HG02970 (cell line): ENCODE measurements at regions not wholly inside any gene's neighbourhood (a gene's known extent, or its start where the extent isn't known, plus 50 kb on each side); places are given as distances from the start of the nearest gene placed in this dataset.
"Not testable (repeated sequence)": the region's sequence is repeated elsewhere in the genome, so short reads cannot be mapped to it uniquely, and the experiment has no call there.

Experiments
- ATAC-seq: cut with Tn5 transposase; IDR thresholded peaks from one replicate; pipeline ENCODE4 v1.9.1; 2021; ENCODE audit warnings: mild to moderate bottlenecking, moderate library complexity, moderate number of reproducible peaks; ENCODE audit not compliant: unreplicated experiment, low FRiP score

DNA sequence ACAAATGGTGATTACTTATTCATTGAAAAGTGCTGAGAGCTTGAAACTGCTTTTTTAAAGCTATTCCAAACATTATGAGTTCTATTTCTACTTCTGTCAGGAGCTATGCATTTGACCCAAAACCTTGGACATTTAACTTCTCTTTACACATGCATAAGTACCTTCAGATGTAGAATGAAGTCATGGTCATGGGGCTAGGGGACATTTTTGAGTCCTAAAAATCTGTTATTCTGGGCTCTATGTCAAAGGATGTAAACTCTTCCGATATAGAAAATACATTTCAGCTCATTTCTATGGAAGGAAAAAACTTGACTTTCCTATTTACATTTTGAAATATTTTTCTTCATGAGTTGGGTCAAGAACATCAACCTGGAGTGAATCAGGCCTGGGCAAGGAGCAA is 179.5 kb upstream of the CXCL12 start:
- no peak for ATAC-seq

DNA sequence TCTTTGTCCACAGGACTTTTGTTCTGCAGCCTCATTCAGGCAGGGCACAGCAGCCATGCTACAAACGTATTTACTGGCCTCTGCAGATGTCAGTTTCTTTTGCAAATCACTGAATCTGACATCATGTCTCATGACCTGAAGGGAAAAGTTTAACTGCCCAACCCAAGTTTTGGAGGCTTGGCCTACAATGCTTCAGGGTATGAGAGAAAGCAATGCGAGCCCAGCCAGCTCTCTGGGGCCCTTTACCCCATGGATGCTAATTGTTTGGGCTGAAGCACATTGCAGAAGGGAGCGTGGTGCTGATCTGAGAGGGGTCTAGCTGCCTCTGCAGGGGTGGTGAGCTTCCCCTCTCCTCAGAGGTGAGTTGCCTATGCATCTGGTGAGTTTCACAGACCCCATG is 179.9 kb upstream of the CXCL12 start:
- no peak for ATAC-seq

DNA sequence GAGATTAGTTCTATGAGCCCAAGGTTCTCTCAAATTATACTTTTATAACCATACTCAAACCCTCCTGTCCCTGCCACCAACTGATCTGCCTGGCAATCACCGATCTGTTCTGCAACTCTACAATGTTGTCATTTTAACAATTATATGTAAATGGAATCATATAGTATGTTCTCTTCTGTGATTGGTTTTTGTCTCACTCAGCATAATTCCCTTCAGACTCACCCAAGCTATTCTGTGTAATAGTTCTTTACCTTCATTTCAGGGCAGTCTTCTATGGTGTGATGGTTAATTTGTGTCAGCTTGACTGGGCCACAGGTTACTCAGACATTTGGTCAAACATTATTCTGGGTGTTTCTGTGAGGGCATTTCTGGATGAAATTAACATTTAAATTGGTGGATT is 181.9 kb upstream of the CXCL12 start:
- ATAC-seq: no peak

DNA sequence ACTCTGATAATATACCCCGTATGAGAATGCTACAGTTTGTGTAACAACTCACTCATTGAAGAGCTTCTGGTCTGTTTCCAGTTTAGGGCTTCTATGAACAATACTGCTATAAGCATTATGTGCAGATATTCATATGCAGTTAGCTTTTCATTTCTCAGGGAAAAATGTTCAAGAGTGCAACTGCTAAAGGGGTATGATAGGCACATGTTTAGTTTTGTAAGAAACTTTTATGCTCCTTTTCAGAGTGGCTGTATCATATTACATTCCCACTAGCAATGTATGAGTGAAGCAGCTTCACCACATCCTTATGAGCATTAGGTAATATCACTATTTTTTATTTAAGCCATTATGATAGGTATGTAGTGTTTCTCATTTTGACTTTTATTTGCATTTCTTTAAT is 182.6 kb upstream of the CXCL12 start:
- ATAC-seq: no peak

DNA sequence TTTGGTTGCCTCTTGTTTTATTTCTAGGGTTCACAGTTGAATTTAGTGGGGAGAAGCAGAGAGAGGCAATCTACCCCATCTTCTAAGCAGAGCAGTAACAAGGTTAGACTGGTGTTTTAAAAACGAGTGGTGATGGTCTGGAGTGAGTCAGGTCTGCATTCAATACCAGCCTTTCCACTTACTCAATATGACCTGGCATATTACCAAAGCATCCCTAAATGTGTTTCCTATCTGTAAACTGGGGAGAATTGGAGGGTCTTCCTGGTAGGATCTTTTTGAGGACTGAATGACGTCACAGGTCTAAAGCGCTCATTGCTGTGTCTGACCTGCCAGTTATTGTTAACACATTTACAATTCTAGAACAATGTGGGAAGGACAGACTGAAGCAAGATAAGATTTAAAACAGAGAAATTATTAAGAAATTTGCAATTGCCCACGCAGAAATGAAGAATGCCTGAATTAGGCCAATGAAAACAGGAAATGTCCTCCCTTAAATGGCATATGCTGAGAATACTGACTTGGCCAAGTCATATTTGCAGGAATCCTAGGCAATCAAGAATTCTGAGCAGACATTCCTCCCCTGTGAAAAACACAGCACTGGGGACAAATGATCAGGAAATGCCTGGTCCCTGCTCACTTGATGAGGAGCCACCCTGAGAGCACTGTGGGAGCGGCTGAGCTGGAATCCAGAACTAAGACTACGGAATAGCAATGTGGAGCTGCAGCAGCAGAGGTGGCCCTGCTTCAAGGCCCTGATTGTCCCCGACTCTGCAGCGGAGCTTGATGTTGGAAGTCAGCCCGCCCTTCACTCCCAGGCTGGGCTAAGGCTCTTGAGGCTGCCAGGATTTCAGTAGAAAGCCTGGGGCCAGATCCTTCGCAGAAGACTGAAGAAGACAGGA is 184.5 kb upstream of the CXCL12 start:
- ATAC-seq: no peak

DNA sequence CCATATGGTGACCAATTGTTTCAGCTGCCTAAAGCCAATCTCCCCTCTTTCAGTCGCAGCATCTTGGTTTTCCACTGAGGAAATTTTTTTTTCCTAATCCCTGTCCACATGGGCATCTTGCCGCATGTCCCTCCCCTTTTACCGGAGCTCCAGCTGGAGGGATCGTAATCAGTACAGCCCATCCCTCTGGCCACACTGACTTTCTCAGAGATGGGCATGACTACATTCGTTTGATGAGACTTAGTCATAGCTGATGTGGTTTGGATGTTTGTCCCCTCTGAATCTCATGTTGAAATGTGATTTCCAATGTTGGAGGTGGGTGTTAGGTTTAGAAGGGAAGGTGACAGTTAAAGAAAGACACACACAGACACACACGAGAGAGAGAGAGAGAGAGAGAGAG is 186.8 kb upstream of the CXCL12 start:
- ATAC-seq: no peak

DNA sequence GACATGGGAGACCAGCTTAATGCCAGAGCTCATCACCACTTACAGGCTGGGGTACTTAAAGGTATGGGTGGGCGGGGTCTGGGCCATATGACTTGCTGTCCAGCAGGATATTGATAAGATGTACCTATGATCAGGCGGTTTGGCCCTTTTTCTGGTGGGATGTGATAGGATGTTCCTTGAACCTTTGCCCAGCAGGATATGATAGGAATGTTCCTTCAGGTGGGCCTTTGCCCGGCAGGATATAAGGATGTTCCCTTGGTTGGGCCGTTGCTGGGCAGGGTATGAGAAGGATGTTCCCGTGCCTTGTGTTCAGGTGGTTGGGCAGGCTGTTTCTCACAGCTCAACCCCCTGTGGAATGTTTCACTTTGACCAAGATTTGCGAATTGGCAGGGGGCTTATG is 187.2 kb upstream of the CXCL12 start:
- no peak for ATAC-seq

DNA sequence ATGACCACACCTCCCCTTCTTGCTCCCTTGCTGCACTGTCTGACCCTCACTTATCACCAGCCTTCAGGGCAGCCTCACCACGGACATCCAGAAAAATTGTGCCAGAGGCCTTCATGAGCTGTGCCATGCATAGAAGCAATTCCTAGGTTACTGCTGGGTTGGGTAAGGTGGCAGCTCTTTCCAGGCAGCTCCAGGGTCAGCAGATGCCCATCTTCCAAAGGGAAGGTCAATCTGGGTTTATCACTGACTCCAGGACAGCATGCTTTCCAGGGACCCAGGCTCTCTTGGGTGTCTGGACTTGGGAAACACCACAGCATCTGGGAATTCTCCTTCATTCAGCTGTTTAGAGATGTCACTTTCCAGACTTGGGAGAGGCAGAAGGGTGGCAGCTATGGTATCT is 188.9 kb upstream of the CXCL12 start:
- ATAC-seq: no peak

DNA sequence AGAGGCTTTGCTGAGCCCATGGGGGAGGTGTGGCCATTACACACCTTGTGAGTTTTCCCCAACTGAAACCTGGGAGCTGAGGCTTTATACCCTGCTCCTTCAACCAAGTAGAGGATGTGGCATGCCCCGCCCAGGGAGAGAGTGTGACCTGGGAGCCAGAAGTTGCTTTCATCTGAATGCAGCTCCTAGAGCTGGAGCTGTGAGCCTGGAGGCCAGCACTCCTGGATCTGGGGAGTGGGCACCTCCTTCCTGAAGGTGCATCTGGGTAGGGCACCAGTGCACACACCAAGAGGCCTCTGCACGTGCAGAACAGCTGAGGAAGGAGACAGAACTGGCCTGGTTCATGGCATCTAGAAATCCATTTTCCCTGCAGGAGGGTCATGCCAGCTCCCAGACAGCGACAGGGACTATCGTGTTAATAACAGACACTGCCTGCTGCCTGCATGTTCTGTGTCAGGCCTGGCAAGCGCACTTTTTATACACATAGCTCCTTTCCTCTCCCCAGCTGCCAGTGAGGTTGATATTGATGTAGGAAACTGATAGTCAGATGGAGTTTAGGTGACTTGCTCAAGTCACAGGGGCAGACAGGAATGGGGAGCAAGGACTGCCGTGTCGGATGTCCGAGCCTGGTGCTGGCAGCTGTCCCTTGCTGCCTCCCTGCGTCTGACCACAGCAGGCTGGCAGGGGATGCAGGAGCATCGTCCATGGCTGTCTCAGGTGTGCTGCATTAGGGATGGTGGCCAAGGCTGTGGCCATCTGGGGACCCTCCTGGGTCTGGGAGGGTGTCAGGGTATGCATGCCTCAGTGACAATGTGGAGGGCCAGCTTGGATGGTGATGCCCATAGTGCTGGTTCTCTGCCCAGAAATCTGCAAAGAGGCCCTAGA is 189.9 kb upstream of the CXCL12 start:
- no peak for ATAC-seq

DNA sequence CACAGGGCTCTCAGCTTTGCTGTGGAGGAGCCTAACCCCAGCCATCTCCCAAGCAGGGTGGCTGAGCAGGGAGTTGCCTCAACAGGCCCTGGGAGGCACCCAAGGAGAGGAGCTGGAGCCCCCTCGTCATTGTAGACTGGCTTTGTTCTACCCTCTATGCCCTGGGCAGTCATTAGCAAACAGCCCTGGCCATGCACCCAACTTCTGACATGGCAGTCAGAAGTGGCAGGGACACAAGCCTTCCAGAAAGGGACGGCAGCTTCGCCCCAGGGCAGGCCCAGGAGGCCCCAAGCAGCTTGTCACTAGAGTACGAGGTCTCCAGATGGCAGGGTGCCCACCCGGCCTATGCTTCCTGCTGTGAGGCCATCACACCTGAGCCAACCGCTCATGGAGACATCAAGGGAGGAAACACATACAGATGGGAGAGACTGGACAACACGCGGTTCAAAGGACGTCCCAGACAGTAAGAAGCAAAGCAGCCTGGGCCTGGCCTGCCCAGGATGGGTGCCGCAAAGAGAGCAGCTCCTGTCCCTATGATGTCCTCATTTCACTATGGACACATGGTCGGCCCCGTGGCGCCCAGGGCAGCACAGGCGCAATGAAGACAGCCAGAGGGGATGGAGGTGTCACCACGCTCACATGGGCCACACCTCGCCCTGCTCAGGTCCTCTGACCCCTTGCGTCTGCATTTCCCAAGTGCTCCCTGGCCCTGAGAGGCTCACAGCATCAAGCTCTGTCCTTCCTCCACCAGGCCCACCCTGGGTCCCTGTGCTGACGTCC is 190.9 kb upstream of the CXCL12 start:
- no peak for ATAC-seq

DNA sequence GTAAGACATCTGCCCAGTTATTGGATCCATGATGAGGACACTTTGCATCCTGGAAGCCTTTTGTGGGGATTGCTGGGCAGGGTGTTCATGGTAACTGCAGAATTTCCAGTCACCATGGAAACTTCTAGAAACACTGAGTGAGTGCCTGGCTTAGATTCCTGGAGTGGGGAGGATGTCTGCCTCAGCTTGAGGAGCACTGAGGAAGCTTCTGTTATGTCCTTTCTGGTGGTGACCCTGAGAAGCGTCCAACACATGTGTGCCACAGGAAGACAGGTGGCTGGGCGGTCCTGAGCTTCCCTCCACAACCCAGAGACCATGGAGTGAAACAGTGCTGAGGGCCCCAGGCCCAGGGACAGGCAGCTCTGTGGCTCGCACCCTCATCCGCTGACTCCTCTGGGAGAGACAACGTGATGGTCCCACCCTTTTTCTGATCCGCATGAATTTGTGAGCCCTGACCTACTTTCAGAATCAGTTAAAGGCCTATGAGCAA is 191.8 kb upstream of the CXCL12 start:
- no peak for ATAC-seq

DNA sequence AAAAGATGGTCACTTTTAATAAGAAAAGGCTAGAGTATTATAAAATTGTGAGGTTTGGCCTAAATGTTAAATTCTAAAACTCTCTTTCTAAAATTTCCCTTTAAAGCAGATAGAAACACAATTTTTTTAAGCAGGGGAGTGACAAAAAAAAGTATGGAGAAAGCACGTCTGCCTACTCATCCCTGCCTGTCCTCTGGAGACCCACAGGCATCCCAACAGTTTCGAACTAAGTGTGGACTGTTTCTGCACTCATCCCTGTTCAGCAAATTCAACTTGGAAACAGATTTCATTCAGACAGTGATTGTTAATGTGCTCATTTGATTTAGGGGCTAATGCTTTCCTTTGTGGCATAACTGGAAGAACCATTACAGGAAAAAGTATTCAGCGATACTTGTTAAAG is 192.6 kb upstream of the CXCL12 start:
- ATAC-seq: no peak

DNA sequence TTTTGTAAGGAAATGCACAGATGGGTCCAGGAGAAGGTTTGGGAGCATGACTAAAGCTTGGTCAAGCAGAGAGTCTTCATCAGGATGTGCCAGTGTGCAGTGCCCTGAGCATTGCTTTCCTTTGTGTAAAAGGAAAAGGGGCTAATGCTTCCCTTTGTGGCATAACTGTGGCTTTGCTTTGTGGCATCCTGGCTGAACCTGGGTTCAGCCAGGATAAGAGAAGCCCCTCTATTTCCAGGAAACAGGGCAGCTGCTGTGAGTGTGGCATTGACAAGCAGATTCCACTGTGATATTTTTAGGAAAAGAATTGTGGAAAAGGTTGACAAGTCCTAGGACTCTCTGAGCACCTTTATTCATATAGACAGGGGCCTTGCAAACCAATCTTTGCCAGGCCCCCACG is 193.4 kb upstream of the CXCL12 start:
- no peak for ATAC-seq

DNA sequence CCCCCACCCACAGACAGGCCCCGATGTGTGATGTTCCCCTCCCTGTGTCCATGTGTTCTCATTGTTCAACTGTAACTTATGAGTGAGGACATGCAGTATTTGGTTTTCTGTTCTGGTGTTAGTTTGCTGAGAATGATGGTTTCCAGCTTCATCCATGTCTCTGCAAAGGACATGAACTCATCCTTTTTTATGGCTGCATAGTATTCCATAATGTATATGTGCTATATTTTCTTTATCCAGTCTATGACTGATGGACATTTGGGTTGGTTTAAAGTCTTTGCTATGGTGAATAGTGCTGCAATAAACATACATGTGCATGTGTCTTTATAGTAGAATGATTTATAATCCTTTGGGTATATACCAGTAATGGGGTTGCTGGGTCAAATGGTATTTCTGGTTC is 194.1 kb upstream of the CXCL12 start:
- not testable (repeated sequence) for ATAC-seq

DNA sequence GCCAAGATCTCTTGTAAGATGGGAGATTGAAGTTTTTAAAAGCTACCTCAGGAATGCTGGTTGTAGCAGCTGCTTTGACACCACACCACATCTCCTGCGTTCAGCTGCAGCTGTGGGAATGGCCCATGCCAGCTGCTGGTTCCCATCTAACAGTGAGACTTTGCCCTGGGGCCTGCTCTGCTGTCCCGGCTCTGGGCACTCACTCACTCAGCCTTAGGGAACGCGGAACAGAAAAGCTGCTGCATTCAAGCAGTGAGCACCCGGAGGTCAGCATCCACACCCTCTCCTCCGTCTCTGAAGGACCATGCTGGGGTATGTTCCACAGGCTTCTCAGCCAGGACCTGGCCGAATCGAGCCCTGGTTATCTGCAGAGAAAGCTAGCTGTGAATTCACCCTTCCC is 197.1 kb upstream of the CXCL12 start:
- ATAC-seq: no peak

DNA sequence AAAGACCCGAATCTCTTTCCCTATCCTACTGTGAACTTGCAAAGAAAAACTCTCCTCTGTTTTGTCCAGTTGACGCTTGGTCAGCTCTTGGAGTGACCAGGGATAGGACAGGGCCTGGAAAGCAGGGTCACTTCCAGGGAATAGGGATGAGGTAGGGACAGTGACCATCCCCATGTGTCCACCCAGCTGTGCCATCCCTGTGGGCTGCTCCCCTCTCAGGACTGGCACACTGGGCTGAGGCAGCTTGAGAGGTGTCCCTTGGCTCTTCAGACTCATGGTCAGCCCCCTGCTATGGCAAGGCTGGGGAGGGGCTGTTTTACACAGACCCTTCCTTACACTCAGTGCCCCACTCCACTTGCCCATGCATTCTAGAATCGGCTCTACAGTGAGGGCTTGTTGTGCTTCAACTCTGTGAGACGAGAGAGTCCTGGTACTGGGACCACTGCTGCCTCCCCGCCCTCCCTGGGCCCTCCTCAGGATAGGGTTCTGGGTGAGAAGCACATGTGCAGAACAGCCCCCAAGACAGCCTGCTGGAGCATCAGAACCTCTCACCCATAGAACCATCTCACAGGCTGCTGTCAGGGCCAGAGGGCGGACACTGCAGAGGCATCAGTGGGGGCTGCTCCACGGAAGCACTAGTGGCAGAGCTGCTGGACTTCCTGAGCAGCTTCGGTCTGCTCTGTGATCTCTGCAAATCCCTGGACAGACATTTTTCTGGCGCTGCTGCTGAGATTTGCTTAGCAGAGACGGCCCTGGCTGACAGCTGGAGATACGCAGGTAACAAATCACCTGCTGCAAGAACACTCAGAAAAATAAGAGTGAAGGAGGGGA is 202.8 kb upstream of the CXCL12 start:
- ATAC-seq: no peak

DNA sequence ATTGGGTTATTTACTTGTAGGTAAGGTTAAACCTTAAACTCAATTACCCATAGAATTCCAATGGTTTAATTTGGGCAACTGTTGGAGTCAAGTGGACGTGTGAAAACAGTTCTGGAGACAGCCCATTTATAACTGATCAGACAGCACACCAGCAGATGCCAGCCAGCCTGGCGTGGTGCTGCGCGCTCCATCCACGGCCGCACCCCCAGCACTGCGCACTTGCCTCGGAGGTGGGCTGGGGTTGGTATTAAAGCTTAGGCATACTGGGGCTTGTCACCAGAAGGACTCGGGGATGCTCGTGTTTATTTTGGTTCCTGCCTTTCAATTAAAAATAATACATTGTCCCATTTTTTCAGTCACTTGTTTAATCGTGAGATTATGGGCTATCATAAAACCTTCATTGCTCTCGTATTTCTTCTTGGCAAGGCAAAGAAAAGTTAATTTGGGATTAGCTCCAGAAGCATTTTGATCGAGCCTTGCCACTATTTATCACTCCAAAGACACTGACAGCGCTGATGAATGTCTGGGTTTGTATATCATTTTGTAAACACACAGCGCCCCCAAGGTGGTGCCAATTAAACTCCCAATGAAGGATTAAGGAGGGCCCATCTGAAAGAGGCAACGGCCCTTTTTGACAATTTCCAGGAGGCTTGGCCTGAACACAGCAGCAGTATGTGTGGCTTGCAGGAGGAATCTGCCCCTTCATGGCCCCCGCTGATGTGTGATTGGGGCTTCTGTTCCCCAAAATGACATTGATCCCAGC is 204.5 kb upstream of the CXCL12 start:
- ATAC-seq: no peak

DNA sequence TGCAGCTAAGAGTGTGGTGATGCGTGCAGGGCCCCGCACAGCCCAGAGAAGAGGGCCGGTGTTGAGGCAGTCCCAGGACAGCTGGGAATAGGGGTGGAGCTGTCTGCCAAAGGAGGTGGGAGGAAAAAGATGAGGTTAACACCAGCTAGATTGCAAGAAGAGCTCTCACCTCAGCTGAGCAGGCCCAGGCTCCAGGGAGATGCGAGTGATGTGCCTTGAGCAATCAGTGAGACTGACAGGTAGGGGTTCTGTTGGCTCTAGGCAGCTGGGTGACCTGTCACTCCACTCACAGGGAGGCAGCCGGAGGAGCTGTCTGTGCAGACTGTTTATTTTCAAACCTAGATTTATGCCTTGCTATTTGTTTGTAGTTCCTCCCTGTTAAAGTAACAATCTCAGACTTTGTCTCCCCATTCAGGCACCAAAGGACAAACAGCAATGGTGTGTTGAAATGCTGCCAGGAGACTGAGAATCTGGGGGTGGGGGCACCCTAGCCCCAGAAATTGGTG is 205.1 kb upstream of the CXCL12 start:
- ATAC-seq: no peak

DNA sequence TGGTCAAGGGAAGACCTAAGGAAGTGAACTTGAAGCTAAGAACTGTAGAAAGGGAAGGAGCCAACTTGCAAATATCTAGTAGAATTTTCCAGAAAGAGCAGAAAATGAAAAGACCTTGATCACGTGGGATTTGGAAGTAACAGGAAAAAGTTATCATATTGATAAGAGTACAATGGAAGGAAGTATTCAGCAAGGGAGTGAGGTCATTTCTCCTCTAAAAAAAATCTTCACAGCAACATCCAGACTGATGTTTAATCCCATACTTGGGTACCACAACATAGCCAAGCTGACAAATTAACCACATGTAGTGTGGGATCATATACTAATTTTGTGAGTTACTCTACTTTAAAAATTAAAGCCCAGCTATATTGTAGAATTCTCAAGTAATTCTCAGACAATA is 207.0 kb upstream of the CXCL12 start:
- ATAC-seq: no peak
